A673 (cell line): ENCODE measurements at regions not wholly inside any gene's neighbourhood (a gene's known extent, or its start where the extent isn't known, plus 50 kb on each side); places are given as distances from the start of the nearest gene placed in this dataset.

Source experiments
- BruUV-seq: library from RNA; stranded (reverse); fragments of 400-500 nt; replicated peaks from 2 replicates; lab custom pipeline; 2021; lab: Mats Ljungman, UMichigan
- CTCF ChIA-PET: fragments of 300-600 bp; sonication (Branson Sonifier 250); formaldehyde crosslinking; loops from one replicate; lab custom pipeline; 2022; ENCODE audit warnings: antibody characterized with exemption; lab: Charles Lee
- POLR2A ChIA-PET: fragments of 300-600 bp; sonication (Branson Sonifier 250); formaldehyde crosslinking; loops from one replicate; lab custom pipeline; 2022; ENCODE audit warnings: antibody characterized with exemption; ENCODE audit not compliant: low non-redundant PET; lab: Charles Lee
- DNase-seq: peaks from one replicate; pipeline ENCODE4 v3.0.0-alpha.2; 2015; ENCODE audit warnings: low spot score
- H3K27ac ChIP-seq: fragments of 200-600 bp; sonication (generic); 2 replicates; pipeline ENCODE4 v1.5.1; 2016; ENCODE audit warnings: mixed run types, low read depth, mild to moderate bottlenecking, mixed read lengths, antibody characterized with exemption, low read length; ENCODE audit not compliant: poor library complexity, severe bottlenecking
- H3K27me3 ChIP-seq: fragments of 200-600 bp; sonication (generic); replicated peaks from 2 replicates; pipeline ENCODE4 v1.6.1; 2017; ENCODE audit warnings: mixed run types, low read depth, mild to moderate bottlenecking, mixed read lengths, antibody characterized with exemption, low read length; ENCODE audit not compliant: insufficient read depth, poor library complexity
- H3K36me3 ChIP-seq: fragments of 200-600 bp; sonication (generic); 2 replicates; pipeline ENCODE4 v1.6.1; 2016; ENCODE audit warnings: mixed run types, mild to moderate bottlenecking, mixed read lengths, antibody characterized with exemption, low read length; ENCODE audit not compliant: insufficient read depth, poor library complexity, severe bottlenecking
- H3K4me1 ChIP-seq: fragments of 200-600 bp; sonication (generic); 2 replicates; pipeline ENCODE4 v1.6.1; 2017; ENCODE audit warnings: mixed run types, mild to moderate bottlenecking, mixed read lengths, antibody characterized with exemption, low read length; ENCODE audit not compliant: insufficient read depth, poor library complexity, severe bottlenecking
- H3K4me3 ChIP-seq: fragments of 200-600 bp; sonication (generic); 2 replicates; pipeline ENCODE4 v1.5.1; 2016; ENCODE audit warnings: low read depth, mixed run types, mild to moderate bottlenecking, mixed read lengths, low read length; ENCODE audit not compliant: poor library complexity, severe bottlenecking
- H3K9me3 ChIP-seq: fragments of 200-600 bp; sonication (generic); 2 replicates; pipeline ENCODE4 v1.6.1; 2016; ENCODE audit warnings: mixed run types, low read depth, mild to moderate bottlenecking, mixed read lengths, antibody characterized with exemption, low read length; ENCODE audit not compliant: poor library complexity, severe bottlenecking
- EZH2 ChIP-seq: fragments of 200-600 bp; sonication (generic); IDR thresholded peaks from 2 replicates; pipeline ENCODE4 v1.6.1; 2017; ENCODE audit warnings: borderline replicate concordance, low read depth, mild to moderate bottlenecking, mixed read lengths, antibody characterized with exemption, low read length; ENCODE audit not compliant: poor library complexity, severe bottlenecking
- intact Hi-C: fragments of 100-400 bp; cut with micrococcal nuclease; formaldehyde crosslinking; loops from one replicate; pipeline ENCODE4 v1.10.0; 2022; ENCODE audit not compliant: unreplicated experiment
- TF ChIP-seq, protein P1 (sequence below): fragments of 300-800, 200-600 bp; sonication (generic); conservative IDR thresholded peaks from 2 replicates; pipeline ENCODE4 v1.5.1; 2017; ENCODE audit warnings: low read depth, mild to moderate bottlenecking, antibody characterized with exemption, low read length, moderate library complexity, mixed read lengths

DNA sequence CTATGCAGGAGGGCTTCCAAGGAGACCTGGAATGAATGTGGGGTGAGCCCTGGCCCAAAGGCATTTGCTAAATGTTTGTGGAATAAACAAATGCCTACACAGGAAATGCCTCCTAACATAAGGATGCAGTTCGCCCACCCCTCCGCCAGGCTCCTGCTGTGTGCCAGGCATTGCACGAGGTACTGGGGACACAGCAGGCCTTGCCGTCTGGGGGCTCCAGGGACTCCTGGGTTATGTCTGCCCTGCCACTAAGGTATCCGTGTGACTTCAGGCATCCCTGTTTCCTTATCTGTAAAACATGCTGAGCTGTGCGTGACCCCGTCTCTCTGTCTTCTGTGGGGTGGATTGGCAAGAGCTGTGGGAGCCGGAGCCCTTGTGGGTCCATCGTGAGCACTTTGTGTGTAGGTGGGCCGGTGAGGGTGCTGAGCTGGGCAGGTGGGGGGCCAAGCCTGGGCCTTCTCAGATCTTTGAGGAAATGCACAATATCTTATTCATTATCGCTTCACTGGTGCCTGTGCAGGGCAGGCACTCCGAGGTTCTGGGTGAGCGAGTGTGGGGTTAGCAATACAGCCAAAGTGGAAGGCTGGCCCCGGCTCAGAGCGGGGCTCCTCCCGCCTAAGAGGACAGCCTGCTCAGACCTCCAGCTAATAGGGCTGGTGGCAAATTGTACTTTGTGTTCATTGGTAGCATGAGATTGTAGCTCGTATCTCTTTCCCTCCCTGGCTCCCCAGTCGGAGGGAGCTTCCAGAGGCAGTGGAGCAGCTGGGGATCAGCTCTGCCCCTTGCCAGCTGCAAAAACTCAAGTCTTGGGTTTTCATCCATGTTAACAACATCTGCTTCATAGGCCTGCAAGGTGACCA is 126.8 kb downstream of the GLI2 start:
- TF ChIP-seq, protein P1, sequence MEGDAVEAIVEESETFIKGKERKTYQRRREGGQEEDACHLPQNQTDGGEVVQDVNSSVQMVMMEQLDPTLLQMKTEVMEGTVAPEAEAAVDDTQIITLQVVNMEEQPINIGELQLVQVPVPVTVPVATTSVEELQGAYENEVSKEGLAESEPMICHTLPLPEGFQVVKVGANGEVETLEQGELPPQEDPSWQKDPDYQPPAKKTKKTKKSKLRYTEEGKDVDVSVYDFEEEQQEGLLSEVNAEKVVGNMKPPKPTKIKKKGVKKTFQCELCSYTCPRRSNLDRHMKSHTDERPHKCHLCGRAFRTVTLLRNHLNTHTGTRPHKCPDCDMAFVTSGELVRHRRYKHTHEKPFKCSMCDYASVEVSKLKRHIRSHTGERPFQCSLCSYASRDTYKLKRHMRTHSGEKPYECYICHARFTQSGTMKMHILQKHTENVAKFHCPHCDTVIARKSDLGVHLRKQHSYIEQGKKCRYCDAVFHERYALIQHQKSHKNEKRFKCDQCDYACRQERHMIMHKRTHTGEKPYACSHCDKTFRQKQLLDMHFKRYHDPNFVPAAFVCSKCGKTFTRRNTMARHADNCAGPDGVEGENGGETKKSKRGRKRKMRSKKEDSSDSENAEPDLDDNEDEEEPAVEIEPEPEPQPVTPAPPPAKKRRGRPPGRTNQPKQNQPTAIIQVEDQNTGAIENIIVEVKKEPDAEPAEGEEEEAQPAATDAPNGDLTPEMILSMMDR = no peak
- no peak for TF ChIP-seq EZH2
- ChIA-PET POLR2A (no interaction called here), CTCF (interaction anchor here (0.5 kb wide), 1 partner anchor 53 kb away, joined by 11 read pairs; no protein-coding TSS in a partner anchor)
- H3K27me3 ChIP-seq = no peaks in the 10 kb centered on the region
- H3K4me1 ChIP-seq = peaks cover 10% of the 10 kb centered on the region
- H3K27ac ChIP-seq = no peak overlapping the region
- no TSS peak for BruUV-seq
- intact Hi-C loops = no loop called here
- no peak overlapping the region for H3K4me3 ChIP-seq
- no peak for DNase-seq
- H3K9me3 ChIP-seq = no peaks in the 10 kb centered on the region
- no peaks in the 10 kb centered on the region for H3K36me3 ChIP-seq

DNA sequence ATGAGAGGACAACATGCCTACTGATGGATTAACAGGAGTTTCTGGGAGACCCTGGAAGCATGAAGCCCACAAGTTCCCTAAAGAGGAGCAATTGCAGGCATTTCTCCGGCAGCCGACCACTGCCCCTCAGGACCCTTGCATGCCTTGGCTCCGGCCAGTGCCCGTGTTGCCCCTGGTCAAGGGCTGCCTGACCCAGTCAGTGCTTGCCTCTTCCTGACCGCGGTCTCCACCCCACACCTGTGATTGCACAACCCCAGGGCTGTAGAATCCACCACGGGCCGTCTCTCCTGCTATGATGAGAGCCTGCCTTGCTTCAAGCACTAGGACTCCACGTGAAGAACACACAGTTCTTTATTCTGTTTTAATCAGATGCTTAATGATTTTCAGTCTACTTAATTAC is 127.5 kb downstream of the GLI2 start:
- peaks cover 16% of the 10 kb centered on the region for H3K4me1 ChIP-seq
- no peak overlapping the region for H3K4me3 ChIP-seq
- BruUV-seq = no TSS peak
- CTCF ChIA-PET = interaction anchor here (0.5 kb wide), 1 partner anchor 54 kb away, joined by 11 read pairs; no protein-coding TSS in a partner anchor
- TF ChIP-seq, protein P1 = no peak
- no peak for TF ChIP-seq EZH2
- no peaks in the 10 kb centered on the region for H3K9me3 ChIP-seq
- H3K27me3 ChIP-seq = no peaks in the 10 kb centered on the region
- intact Hi-C loops = no loop called here
- POLR2A ChIA-PET = no interaction called here
- DNase-seq = no peak
- H3K36me3 ChIP-seq = no peaks in the 10 kb centered on the region
- no peak overlapping the region for H3K27ac ChIP-seq

DNA sequence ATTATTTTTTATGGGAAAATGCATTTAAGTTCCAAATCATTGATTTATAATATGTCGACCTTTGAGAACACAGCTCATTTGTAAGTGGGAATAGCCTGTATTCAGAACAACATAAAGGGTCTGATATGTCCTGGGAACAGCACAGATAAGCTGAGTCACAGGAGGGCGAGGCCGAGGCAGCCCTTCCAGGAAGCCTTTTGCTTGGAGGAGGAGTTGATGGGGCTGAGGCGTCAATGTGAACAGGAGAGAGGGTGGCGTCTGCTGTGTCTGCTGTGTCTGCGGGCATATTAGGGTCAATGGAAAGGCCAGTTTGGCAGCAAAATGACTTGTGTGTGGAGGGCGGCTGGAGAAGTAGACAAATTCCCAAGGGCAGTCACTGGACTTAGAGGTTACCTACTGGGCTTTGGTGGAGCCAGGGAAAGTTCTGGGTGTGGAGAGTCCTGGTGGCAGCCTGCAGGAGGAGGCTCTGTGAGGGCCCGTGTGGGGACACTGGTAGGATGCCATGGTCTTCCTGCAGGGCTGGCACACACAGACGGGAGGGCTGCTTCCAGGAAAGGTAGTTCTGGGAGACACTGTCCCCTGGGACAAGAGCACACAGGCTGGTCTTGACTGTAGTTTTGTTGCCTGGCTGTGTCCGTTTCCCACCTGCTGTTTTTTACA is 128.1 kb downstream of the GLI2 start:
- peaks cover 16% of the 10 kb centered on the region for H3K4me1 ChIP-seq
- intact Hi-C loops = no loop called here

More for the DNA sequence above, 128.1 kb downstream of the GLI2 start:
- DNase-seq = no peak
- no TSS peak for BruUV-seq
- no peak overlapping the region for H3K27ac ChIP-seq
- no peaks in the 10 kb centered on the region for H3K9me3 ChIP-seq
- H3K27me3 ChIP-seq = no peaks in the 10 kb centered on the region
- TF ChIP-seq EZH2 = no peak
- TF ChIP-seq, protein P1 = no peak
- POLR2A ChIA-PET = no interaction called here
- H3K36me3 ChIP-seq = no peaks in the 10 kb centered on the region
- CTCF ChIA-PET = no interaction called here
- no peak overlapping the region for H3K4me3 ChIP-seq
